Fibroblast of gingiva (primary cell): ENCODE measurements at regions not wholly inside any gene's neighbourhood (a gene's known extent, or its start where the extent isn't known, plus 50 kb on each side); places are given as distances from the start of the nearest gene placed in this dataset.

ENCODE experiments used
- DNase-seq: peaks from one replicate; pipeline ENCODE4 v3.0.0-alpha.2; 2011; ENCODE audit warnings: low read depth

GRCh38 chr5:124924729-124925128, 178.3 kb upstream of the ZNF608 start:
- DNase-seq = no peak

DNA sequence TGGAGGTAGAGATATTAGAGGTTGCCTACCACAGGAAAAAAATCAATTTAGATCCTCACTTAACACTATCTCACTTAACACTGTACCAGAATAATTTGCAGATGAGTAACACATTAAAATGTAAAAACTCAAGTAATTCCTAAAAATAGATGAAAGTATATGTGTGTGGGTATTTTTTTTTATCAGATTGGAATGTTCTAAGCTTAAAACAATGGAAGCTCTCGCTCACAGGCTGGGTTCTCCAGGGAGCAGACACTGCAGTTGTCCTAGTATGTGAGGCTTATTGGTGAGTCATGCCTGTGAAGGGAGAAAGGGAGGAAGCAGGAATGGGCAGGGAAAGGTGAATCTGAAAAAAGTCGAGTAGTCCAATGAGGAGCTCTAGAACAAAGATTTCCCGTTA, 181.3 kb upstream of the ZNF608 start:
- peak; percentile 44 for DNase-seq

GRCh38 chr5:124929000-124929399, 182.6 kb upstream of the ZNF608 start:
- no peak for DNase-seq

DNA sequence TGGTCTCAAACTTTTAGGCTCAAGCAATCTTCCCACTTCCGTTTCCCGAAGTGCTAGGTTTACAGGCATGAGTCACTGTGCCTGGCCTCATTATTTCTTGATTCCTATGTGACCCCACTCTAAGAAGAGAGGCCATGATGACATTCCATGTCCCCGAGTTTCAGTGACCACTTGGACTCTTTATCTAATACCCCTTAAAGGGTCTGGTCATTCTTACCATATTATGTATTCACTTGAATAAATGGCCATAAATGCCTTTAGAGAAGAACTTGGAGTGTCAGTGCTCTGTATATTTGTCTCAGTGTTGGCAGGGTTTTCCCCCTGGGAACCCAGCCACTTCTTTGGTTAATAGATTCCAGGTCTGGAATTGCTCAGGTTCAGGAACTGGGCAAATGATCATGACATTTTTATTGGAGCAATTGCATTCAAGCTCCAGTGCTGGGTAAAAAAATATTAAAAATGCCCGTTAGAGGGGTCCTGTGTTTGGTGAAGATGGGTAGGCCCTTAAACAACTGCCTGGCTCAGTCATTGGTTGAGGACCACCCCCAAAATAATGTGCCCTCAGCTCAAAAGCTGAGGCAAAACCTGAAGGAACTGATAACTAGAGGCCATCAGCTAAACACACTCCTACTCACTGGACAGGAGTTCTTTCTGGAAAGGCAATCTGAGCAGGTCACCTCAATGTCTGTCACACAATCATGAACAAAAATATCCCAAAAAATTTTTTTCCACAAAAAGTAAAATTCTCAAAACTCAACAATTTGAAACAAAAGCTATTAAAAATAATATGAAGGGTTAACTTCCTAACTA, 186.6 kb upstream of the ZNF608 start:
- DNase-seq = peak; percentile 64

DNA sequence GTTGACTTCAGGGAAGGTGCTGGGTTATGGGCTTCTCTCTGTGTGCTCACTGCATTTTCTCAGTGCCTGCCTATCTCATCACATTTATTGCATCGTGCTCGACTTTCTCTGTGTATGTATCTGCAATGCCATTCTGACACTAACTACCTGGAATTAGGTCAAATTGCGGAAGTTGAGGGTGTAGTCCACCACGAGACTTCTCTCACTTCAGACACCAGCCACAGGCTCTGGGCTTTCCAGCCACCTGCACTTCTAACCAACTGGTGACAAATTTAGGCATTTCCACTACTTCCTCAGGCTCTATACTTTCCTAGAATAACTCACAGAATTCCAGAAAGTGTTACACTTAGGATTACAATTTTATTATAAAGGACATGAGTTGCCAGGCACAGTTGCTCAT, 188.6 kb upstream of the ZNF608 start:
- DNase-seq = no peak

GRCh38 chr5:124936626-124936933, 190.1 kb upstream of the ZNF608 start:
- DNase-seq = no peak

DNA sequence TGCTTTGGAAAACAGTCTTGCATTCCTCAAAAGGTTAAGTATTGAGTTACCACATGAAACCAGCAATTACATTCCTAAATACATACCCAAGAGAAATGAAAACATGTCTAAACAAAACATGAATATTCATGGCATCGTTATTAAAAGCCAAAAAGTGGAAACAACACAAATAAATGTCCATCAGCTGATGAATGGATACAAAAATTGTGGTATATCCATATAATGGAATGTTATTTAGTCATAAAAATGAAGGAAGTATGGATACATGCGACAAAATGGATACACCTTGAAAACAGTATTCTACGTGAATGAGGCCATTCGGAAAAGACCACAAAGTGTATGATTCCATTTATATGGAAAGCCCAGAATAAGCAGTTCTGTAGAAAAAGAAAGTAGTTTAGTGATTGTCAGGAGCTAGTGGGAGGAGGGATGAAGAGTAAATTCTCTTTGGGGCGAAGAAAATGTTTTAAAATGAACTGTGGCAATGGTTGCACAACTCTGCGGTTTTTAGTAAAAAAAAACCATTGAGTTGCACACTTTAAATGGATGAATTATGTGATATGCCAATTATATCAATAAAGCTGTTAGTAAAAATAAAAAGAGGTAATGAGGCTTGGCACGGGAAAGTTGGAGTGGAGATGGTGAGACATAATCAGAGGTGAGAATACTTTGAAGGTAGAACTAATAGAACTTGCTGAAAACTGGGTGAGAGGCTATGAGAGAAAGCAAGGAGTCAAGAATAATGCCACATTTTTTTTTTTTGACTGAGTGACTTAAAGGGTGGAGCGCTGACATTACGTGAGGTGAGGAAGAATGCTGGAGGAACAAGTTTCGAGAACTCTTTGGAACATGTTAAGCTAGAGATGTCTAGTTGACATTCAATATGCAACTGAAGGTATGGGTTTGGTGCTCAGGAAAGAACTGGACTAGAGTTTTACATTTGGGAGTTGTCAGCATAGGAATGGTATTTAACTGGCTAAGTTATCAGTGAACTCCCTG, 194.9 kb upstream of the ZNF608 start:
- DNase-seq = no peak

DNA sequence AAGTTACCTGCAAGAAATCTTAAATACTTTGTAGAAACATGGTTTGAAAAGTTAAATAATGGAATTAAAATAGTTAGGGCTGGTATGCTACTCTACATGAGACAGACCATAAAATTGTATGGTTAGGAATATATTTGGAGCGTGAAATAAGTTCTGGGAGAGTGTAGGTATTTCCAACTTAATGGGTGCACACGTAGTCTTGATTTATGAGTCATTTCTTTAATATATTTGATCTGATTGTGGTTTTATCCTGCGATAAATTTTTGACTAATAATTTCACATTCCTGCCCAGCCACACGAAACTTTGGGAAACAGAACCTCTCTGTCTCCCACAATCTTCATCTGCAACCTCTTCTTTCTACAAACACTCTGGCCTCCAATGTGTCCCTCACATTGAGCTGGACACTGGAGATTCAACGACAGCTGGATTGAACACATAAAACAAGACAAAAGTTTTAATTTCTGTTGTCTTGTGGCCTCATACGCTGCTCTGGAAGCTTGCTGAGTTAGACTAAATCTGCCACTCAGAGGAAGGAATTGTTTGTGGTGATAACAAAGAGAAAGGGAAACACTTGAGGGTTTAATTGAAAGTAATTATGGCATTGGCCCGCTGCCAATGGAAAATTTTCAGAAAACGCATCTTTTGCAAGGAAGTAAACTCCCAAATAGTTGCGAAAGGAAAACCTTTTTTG, 201.8 kb upstream of the ZNF608 start:
- peak; percentile 6 for DNase-seq

DNA sequence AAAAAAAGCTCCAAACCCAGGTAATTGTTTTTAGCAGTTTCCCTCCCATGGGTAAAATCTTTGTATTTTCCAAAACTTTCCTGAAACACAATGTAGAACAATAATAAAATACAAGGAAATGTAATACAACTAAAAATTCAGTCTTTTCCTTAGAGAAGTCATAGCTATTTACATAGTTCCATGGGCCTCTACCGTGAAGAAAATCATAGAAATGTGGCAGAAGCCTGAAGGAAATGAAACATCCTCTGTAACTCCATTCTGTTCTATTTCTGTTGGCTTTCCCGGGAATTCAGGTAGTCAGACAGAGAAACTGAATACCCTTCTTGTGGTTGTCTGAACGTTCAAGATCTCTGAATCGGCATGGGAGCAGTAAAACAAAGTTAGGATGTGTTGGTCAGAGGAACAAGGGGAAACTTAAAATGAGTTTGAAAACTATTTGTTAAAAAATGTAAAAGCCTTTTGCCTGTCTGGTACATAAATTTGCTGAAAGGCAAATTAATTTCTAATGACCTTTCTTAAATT, 202.4 kb upstream of the ZNF608 start:
- DNase-seq = no peak

DNA sequence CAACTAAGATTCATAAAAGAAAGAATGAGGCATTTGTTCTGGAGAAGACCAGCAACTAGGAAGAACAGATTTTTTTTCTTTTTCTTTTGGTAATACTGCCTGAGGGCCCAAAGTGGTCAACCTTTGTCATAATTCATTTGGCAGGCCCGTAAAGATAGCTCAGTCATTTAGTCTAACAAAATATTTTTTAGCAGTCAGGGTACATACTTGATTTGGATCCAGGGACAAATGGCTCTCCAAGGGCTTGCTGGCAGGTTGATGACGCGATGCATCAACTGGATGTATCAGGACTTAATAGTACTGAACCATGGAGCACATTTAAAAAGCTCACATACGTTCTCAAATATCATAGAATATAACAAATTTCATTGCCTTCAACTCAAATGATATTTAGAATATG, 203.4 kb upstream of the ZNF608 start:
- DNase-seq = peak; percentile 56

- DNase-seq = no peak
Measured at GRCh38 chr5:124951105-124951504, 204.7 kb upstream of the ZNF608 start.

GRCh38 chr5:124951661-124952060, 205.2 kb upstream of the ZNF608 start:
- no peak for DNase-seq

- no peak for DNase-seq
Measured at GRCh38 chr5:124952079-124952478, 205.6 kb upstream of the ZNF608 start.

GRCh38 chr5:124952566-124952965, 206.1 kb upstream of the ZNF608 start:
- no peak for DNase-seq

DNA sequence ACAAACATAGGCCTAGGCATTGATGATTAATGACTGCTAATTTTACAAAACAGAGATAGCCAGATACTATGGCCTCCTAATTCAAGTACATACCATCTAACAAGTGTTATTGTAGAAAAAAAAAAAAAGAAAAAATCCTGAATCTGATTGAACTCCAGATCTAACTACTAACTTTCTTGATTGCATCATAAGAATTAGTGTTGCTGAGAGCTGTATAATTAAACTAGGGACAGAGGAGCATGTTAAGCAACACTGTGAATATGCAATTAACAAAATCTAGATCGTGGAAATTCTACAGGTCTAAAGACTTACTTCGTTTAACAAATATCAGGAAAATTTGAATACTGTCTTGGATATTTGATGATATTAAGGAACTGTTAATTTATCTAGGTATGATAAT, 208.3 kb upstream of the ZNF608 start:
- no peak for DNase-seq

DNA sequence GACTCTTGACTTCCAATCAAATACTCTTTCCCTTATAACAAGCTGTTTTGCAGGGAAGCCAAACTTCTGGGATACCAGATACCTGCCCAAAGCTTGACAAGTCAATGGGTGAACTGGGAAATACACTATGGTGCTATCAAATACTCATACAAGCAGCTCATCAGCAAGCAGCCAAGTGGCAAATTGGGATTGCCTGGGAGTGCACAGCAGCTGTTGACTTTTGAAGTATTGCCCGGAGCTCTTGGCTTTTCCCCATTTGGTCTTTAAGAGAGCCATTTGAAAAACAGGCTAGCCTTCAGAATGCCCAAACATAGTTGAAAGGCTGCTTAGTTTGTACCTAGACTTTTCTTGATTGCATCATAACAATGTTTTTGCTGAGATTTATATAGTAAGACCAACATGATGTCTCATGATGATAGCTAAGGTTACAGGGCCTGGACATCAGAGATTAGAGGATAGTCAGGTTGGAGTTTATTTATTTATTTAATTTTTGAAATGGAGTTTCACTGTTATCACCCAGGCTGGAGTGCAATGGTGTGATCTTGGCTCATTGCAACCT, 210.1 kb upstream of the ZNF608 start:
- DNase-seq = peak; percentile 48

DNA sequence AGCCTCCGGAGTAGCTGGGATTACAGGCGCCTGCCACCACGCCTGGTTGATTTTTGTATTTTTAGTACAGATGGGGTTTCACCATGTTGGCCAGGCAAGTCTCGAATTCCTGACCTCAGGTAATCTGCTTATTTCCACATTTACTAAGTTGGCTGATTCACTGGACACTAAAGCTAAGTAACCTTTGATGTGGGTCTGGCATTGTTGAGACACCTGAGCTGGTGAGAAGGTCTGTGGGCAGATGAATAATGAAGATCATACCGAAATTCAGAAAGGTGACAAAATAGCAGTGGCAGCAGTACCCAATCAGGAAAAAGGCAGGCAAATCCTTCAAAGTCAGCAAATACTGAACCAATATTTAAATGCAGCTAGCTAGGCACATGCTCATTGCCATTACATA, 210.6 kb upstream of the ZNF608 start:
- DNase-seq = no peak

DNA sequence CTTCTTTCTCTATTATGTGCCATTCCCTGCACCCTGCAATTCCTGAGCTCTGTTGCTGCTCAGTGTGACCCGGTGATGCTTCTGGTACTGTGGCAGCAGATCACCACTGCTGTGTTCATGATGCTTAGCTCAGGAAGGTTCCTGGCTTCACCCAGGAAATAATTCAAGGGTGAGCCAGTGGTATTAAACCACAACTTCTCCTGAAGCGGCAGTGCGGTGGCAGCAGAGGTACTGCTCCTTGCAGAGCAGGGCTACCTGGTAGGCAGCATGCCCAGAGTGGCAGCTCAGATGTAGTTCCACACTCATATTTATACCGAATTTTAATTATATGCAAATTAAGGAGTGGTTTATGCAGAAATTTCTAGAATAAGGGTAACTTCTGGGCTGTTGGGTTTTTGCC, 213.8 kb upstream of the ZNF608 start:
- no peak for DNase-seq

DNA sequence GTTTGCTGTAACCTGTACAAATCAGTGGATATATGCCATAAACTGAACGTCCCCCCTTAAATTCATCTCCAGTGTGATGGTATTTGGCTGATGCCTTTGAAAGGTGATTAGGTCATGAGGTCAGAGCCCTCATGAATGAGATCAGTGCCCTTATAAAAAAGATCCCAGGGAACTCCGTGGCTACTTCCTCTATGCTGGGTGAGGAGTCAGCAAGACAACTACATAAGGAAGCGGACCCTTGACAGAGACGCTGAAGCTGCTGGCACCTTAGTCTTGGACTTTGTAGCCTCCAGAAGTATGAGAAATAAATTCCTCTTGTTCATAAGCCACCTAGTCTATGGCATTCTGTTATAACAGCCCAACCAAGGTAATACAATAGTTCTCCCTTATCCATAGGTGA, 215.1 kb upstream of the ZNF608 start:
- no peak for DNase-seq

GRCh38 chr5:124962111-124962510, 215.7 kb upstream of the ZNF608 start:
- DNase-seq = no peak

GRCh38 chr5:124962735-124963134, 216.3 kb upstream of the ZNF608 start:
- no peak for DNase-seq
